ENCODE measurements at regions not wholly inside any gene's neighbourhood (a gene's known extent, or its start where the extent isn't known, plus 50 kb on each side); places are given as distances from the start of the nearest gene placed in this dataset.
"Not testable (repeated sequence)": the region's sequence is repeated elsewhere in the genome, so short reads cannot be mapped to it uniquely, and the experiment has no call there.

DNA sequence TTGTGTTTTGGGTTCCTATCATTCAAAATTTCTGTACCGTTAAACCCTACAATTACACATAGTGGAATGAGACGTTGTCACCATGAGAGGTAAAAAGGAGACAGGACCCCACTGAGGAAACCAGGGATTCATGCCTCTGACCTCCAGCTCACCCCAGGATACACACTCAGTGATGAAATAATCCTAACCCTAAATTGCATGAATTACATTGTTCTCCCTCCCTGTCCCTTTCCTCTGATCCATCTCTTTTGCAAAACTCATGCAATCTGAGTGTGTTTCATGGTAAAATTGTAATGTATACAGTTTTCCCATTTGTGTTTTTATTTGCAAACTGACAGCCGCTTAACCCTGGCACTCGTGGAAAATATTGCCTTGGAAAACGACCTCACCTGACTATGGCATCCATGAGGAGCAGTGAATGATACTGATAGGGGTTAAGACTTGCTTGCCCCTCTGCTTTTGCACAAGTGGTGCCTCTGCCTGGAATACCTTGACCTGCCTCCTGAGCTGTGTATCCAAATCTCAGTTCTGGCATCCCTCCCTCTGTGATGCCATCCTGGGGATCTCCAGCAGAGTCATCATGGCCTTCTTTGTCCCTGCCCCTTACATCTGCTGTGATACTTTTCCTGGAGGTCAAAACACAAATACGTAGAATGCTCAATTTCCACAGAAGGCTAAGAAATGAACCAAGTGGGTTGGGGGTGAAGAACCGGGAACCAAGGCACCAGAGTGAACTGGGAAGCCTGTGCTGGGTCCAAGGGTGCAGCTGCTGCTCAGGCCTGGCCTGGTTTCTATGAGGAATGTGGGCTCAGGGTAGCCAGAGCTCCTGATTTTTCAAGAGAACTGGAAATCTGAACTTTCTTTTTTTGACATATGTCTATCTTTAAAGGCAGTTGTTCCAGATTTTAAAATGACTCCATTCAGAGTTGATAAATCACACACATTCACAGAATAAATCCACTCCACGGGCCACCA is 211.6 kb upstream of the ZNF217 start:
- H3K36me3 ChIP-seq (ENCODE audit: insufficient read depth, low read length) = no peaks in the 10 kb centered on the region
- no peaks in the 10 kb centered on the region for H3K9me3 ChIP-seq (ENCODE audit: control insufficient read depth, insufficient read depth, low read length)
- H3K9ac ChIP-seq (ENCODE audit: low read depth, low read length) = no peak overlapping the region
- H3K4me1 ChIP-seq (ENCODE audit: insufficient read depth, low read length) = peaks cover 19% of the 10 kb centered on the region

DNA sequence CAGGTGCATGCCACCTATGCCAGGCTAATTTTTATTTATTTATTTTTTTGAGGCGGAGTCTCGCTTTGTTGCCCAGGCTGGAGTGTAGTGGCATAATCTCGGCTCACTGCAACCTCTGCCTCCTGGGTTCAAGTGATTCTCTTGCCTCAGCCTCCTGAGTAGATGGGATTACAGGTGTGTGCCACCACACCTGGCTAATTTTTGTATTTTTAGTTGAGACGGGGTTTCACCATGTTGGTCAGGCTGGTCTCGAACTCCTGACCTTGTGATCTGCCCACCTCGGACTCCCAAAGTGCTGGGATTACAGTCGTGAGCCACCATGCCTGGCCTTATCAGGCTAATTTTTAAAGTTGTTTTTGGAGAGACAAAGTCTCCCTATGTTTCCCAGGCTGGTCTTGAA is 210.7 kb upstream of the ZNF217 start:
- not testable (repeated sequence) for H3K36me3 ChIP-seq (ENCODE audit: insufficient read depth, low read length)

DNA sequence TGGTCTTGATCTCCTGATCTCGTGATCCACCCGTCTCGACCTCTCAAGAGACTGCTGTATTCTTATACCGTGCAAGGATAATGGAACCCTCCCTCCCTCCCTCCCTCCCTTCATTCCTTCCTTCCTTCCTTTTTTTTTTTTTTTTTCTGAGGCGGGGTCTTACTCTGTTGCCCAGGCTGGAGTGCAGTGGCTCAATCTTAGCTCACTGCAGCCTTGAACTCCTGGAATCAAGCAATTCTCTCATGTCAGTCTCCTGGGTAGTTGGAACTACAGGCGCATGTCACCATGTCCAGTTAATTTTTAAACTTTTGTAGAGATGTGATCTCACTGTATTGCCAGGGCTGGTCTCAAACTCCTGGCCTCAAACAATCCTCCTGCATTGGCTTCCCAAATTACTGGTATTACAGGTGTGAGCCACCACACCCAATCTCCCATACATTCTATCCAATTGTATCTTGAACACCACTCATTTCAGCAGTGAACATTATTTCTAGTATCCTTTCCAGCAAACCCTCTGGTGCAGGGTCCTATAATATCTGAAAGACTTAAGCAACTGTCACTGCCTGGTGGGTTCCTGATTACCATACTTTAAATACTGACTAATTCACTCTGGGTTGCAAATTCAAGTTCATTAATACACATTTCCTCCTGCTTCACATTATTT is 210.0 kb upstream of the ZNF217 start:
- Histone ChIP-seq H3K36me3 (ENCODE audit: insufficient read depth, low read length) (no peaks in the 10 kb centered on the region), H3K4me1 (ENCODE audit: insufficient read depth, low read length) (peaks cover 15% of the 10 kb centered on the region), H3K9ac (ENCODE audit: low read depth, low read length) (no peak overlapping the region)

More for the DNA sequence above, 210.7 kb upstream of the ZNF217 start:
- H3K9me3 ChIP-seq (ENCODE audit: control insufficient read depth, insufficient read depth, low read length); H3K9ac ChIP-seq (ENCODE audit: low read depth, low read length): not testable (repeated sequence)
- peaks cover 17% of the 10 kb centered on the region for H3K4me1 ChIP-seq (ENCODE audit: insufficient read depth, low read length)

DNA sequence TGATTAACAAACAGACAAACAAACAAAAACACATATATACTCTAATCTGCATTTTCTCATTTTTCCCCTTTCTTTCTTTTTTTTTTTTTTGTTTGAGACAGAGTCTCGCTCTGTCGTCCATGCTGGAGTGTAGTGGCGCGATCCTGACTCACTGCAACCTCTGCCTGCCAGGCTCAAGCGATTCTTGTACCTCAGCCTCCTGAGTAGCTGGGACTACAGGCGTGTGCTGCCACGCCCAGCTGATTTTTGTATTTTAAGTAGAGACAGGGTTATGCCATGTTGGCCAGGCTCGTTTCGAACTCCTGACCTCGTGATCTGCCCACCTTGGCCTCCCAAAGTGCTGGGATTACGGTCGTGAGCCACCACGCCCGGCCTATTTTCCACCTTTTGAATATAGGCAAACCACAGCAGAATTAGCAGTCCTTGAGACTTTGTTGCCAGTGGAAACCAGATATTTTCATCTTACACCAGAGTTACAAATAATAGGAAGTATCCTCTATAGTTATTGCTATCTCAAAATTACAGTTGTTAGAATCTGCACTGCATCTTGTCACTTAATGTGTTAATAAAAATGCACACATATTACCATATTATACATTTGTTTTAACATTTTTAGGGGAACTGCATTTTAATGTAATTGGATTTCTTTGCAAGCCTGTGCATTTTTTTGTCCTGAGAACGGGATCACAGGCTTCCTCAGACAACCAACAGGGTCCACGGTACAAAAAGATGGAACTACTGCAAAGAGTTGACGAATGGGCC is 208.2 kb upstream of the ZNF217 start:
- Histone ChIP-seq H3K9me3 (ENCODE audit: control insufficient read depth, insufficient read depth, low read length) (no peaks in the 10 kb centered on the region), H3K36me3 (ENCODE audit: insufficient read depth, low read length) (no peaks in the 10 kb centered on the region), H3K9ac (ENCODE audit: low read depth, low read length) (no peak overlapping the region), H3K4me1 (ENCODE audit: insufficient read depth, low read length) (peaks cover 12% of the 10 kb centered on the region)

More for the DNA sequence above, 210.0 kb upstream of the ZNF217 start:
- H3K9me3 ChIP-seq (ENCODE audit: control insufficient read depth, insufficient read depth, low read length) = no peaks in the 10 kb centered on the region

DNA sequence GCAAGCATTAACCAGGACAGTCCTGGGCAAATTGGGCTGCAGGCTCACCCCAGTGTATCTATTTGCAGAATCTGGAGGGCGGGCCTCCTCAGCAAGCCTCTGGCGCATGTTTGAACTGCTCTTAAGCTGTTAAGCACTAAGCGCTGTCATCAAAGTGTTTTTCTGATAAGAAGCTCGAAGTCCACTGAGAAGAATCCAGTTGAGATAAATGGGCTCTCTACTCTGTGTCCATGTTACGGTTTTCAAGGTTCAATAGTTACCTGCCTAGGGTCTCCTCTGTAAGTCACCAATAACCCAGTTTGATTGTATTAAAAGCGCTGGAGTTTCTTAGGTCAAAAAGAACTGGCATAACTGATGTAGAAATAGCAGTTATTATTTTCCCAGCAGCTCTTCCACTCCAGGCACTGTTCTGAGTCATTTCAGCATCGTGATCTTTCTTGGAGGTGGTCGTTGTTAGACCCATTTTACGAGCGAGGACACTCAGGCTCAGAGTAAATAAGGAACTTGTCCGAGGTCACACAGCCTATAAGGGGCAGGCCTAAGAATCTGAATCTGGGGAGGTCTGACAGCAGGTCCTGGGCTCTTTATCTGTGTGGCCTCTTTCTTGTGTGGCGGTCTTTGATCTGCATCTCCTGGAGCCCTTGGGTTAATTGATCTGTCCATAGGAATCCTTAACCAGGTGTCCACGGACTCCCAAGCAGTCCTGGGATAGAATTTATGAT is 207.4 kb upstream of the ZNF217 start:
- H3K36me3 ChIP-seq (ENCODE audit: insufficient read depth, low read length) = no peaks in the 10 kb centered on the region
- H3K9me3 ChIP-seq (ENCODE audit: control insufficient read depth, insufficient read depth, low read length) = no peaks in the 10 kb centered on the region
- H3K4me1 ChIP-seq (ENCODE audit: insufficient read depth, low read length) = peaks cover 10% of the 10 kb centered on the region
- H3K9ac ChIP-seq (ENCODE audit: low read depth, low read length) = no peak overlapping the region

DNA sequence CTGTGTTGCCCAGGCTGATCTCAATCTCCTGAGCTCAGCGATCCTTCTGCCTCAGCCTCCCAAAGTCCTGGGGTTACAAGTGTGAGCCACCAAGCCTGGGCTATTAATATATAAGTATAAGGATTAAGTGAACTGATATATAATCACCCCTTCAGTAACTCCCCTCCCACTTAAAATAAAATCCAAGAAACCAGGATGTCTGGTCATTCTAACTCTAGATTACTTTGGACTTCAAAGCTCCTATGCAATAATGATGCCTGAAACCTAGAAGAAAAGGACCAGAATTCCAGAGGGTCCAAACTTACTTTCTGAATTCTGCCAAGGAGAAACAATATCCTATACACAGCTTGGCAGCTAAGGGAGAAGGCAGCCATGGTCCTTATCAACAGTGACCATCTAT is 206.8 kb upstream of the ZNF217 start:
- no peaks in the 10 kb centered on the region for H3K36me3 ChIP-seq (ENCODE audit: insufficient read depth, low read length)
- no peaks in the 10 kb centered on the region for H3K9me3 ChIP-seq (ENCODE audit: control insufficient read depth, insufficient read depth, low read length)
- H3K4me1 ChIP-seq (ENCODE audit: insufficient read depth, low read length) = peaks cover 5% of the 10 kb centered on the region; the same call in 1 of the 2 replicates
- H3K9ac ChIP-seq (ENCODE audit: low read depth, low read length) = no peak overlapping the region

DNA sequence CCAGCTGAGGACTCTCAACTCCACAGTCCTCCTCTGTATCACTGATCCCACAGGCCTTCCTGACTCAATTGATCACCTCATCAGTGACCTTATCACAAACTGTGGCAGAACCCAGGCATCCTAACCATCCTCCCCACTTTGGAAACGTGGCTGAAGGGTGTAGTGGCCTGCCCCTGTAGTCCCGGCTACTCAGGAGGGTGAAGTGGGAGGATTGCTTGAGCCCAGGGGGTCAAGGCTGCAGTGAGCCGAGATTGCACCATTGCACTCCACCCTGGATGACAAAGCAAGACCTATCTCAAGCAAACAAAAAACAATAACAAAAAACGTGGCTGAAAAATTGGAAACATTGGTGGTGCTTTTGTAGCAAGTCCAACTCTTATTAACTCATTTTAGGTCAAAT is 203.4 kb upstream of the ZNF217 start:
- no peaks in the 10 kb centered on the region for H3K4me1 ChIP-seq (ENCODE audit: insufficient read depth, low read length)
- H3K9ac ChIP-seq (ENCODE audit: low read depth, low read length) = no peak overlapping the region
- H3K36me3 ChIP-seq (ENCODE audit: insufficient read depth, low read length) = no peaks in the 10 kb centered on the region
- H3K9me3 ChIP-seq (ENCODE audit: control insufficient read depth, insufficient read depth, low read length) = peaks cover 8% of the 10 kb centered on the region; the same call in 1 of the 2 replicates

DNA sequence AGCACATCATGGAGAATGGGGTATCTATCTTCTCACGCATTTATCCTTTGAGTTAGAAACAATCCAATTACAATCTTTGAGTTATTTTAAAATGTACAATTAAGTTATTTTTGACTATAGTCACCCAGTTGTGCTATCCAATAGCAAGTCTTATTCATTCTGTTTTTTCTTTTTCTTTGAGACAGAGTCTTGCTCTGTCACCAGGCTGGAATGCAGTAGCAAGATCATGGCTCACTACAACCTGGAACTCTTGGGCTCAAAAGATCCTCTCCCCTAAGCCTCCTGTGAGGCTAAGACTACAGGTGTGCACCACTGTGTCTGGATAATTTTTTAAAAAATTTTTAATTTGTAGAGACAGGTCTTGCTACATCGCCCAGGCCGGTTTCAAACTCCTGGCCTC is 201.5 kb upstream of the ZNF217 start:
- Histone ChIP-seq H3K36me3 (ENCODE audit: insufficient read depth, low read length) (no peaks in the 10 kb centered on the region), H3K9me3 (ENCODE audit: control insufficient read depth, insufficient read depth, low read length) (peaks cover 8% of the 10 kb centered on the region; the same call in 1 of the 2 replicates), H3K9ac (ENCODE audit: low read depth, low read length) (no peak overlapping the region), H3K4me1 (ENCODE audit: insufficient read depth, low read length) (peaks cover 5% of the 10 kb centered on the region)

DNA sequence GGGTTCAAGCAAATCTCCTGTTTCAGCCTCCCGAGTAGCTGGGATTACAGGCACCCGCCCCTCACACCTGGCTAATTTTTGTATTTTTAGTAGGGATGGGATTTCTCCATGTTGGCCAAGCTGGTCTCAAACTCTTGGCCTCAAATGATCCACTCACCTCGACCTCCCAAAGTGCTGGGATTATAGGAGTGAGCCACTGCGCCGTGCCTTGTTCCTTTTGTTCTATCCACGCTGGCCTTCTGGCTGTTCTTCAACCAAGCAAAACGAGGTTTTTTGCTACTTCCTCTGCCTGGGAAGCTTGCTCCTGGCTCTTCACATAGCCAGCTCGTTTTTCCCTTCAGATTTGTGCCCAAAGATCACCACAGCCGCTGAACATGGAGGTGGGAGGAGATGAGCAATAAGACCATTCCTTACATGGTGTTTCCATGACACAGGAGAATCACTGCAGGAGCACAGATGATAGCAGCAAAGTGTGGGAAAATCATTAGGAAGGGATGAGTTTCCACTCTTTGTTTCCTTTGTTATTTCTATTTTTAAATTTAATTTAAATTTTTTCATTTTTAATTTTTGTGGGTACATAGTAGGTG is 201.0 kb upstream of the ZNF217 start:
- Histone ChIP-seq H3K4me1 (ENCODE audit: insufficient read depth, low read length) (peaks cover 10% of the 10 kb centered on the region), H3K9ac (ENCODE audit: low read depth, low read length) (no peak overlapping the region), H3K9me3 (ENCODE audit: control insufficient read depth, insufficient read depth, low read length) (peaks cover 8% of the 10 kb centered on the region; the same call in 1 of the 2 replicates), H3K36me3 (ENCODE audit: insufficient read depth, low read length) (no peaks in the 10 kb centered on the region)

DNA sequence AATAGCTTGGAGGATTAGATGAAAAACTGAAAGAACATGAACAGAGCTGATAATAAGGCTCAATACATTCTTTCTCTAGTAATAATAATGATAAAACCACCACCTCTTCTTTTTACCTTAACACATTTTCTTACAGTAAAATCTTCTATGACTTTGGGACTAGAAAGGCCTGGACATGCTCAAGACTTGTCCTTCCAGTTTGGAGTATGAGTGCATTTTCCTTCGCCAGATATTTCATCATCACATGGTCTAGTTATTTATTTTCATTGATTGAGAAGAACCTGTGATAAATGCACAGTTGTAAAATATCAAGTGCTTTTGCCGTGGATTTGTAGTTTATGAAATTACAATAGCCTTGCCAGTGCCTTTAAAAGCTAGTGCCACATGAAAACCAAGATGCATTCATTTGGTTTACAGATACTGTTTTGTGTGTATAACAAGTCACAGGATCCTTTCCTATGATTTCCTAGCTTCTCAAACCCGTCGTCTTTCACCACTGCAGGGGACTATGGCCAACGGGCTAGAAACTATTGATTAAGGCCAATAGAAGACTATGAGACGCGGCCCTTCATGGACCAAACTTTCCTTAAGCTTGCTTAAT is 200.2 kb upstream of the ZNF217 start:
- H3K9me3 ChIP-seq (ENCODE audit: control insufficient read depth, insufficient read depth, low read length) = peaks cover 8% of the 10 kb centered on the region; the same call in 1 of the 2 replicates
- H3K4me1 ChIP-seq (ENCODE audit: insufficient read depth, low read length) = peaks cover 15% of the 10 kb centered on the region
- no peaks in the 10 kb centered on the region for H3K36me3 ChIP-seq (ENCODE audit: insufficient read depth, low read length)
- no peak overlapping the region for H3K9ac ChIP-seq (ENCODE audit: low read depth, low read length)

DNA sequence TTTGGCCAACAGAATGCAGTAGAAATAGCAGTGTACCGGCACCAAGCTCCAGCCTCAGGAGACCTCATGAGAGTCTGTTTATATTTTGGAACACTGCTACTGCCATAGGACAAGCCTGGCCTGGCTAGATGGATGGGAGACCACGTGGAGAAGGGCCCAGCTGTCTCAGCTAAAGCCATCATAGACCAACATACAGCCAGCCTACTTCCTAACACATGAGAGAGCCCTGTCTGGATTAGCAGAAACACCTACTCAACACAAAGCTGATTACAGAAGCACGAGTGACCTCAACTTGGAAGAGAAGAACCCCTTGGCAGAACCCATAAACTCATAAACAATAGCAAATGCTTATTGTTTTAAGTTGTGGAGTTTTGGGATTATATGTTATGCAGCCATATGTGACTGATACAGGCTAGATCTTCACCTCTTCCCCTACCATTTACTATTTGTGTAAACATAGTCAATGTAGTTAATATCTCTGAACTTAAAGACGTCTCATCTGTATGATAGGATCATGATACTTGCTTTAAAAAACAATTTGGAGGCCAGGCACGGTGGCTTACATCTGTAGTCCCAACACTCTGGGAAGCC is 199.4 kb upstream of the ZNF217 start:
- no peak overlapping the region for H3K9ac ChIP-seq (ENCODE audit: low read depth, low read length)
- H3K4me1 ChIP-seq (ENCODE audit: insufficient read depth, low read length) = peaks cover 15% of the 10 kb centered on the region
- no peaks in the 10 kb centered on the region for H3K36me3 ChIP-seq (ENCODE audit: insufficient read depth, low read length)
- H3K9me3 ChIP-seq (ENCODE audit: control insufficient read depth, insufficient read depth, low read length) = peaks cover 8% of the 10 kb centered on the region; the same call in 1 of the 2 replicates

DNA sequence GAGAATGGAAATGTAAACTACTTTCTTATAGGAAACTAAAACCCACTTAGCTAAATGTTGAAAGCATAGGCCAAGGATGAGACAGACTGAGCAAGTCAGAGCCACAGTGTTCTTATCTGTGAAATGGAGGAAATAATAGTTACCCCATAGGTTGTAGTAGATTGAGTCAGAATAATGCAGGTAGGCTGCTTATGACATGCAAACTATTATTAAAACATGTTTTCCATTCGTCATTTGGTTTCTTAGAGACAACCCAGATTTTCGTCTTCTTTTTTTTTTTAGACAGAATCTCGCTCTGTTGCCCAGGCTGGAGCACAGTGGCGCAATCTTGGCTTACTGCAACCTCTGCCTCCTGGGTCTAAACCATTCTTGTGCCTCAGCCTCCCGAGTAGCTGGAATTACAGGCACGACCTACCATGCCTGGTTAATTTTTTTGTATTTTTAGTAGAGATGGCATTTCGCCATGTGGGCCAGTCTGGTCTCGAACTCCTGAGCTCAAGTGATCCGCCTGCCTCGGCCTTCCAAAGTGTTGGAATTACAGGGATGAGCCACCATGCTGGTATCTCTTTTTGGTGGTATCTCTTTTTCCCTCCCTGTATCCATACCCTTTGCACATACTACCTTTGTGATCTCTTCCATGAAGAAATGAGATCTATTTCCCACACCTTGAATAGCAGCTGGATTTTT is 196.5 kb upstream of the ZNF217 start:
- no peak overlapping the region for H3K9ac ChIP-seq (ENCODE audit: low read depth, low read length)
- peaks cover 26% of the 10 kb centered on the region for H3K4me1 ChIP-seq (ENCODE audit: insufficient read depth, low read length)
- H3K36me3 ChIP-seq (ENCODE audit: insufficient read depth, low read length) = no peaks in the 10 kb centered on the region
- peaks cover 8% of the 10 kb centered on the region; the same call in 1 of the 2 replicates for H3K9me3 ChIP-seq (ENCODE audit: control insufficient read depth, insufficient read depth, low read length)
